Transverse colon (tissue), 4 donors: ENCODE measurements at regions not wholly inside any gene's neighbourhood (a gene's known extent, or its start where the extent isn't known, plus 50 kb on each side); places are given as distances from the start of the nearest gene placed in this dataset.
"Not testable (repeated sequence)": the region's sequence is repeated elsewhere in the genome, so short reads cannot be mapped to it uniquely, and the experiment has no call there.

ENCODE experiments used
- DNase-seq: peaks from one replicate; pipeline ENCODE4 v3.0.0-alpha.2; 2019
- H3K27ac ChIP-seq, 4 donors: fragments of 200-600 bp; sonication (generic); 2 replicates each; pipeline ENCODE4 v1.5.1; 2016 to 2018; ENCODE audit warnings: inconsistent platforms in 4 of 4
- H3K27me3 ChIP-seq: fragments of 200-600 bp; sonication (generic); 2 replicates; pipeline ENCODE4 v1.5.1; 2017; ENCODE audit warnings: inconsistent platforms
- H3K36me3 ChIP-seq, 4 donors: fragments of 200-600 bp; sonication (generic); 2 replicates each; pipeline ENCODE4 v1.5.1; 2017 to 2019; ENCODE audit warnings: inconsistent platforms in 4 of 4
- H3K4me1 ChIP-seq, 4 donors: fragments of 200-600 bp; sonication (generic); 2 replicates each; pipeline ENCODE4 v1.5.1; 2017 to 2020; ENCODE audit warnings: inconsistent platforms in 4 of 4
- H3K4me3 ChIP-seq, 4 donors: fragments of 200-600 bp; sonication (generic); 1 replicate in 1 of 4; 2 replicates in 3 of 4; pipeline versions ENCODE4 v1.5.1 to v1.6.1; 2017 to 2019; ENCODE audit warnings: inconsistent platforms in 4 of 4
- H3K9me3 ChIP-seq, 2 donors: fragments of 200-600 bp; sonication (generic); 2 replicates each; pipeline ENCODE4 v1.5.1; 2017 to 2019; ENCODE audit warnings: inconsistent platforms in 2 of 2
- EP300 ChIP-seq: sonication (generic); formaldehyde crosslinking; IDR thresholded peaks from one replicate; pipeline ENCODE4 v1.6.1; 2017; ENCODE audit warnings: antibody characterized with exemption, low read depth
- POLR2A ChIP-seq: fragments of 450-650 bp; IDR thresholded peaks from one replicate; pipeline ENCODE4 v1.6.1; 2016; ENCODE audit warnings: antibody characterized with exemption, mild to moderate bottlenecking, moderate library complexity
- POLR2AphosphoS5 ChIP-seq, 3 donors: sonication (generic); formaldehyde crosslinking; IDR thresholded peaks; one replicate each; pipeline ENCODE4 v1.6.1; 2016; ENCODE audit warnings: antibody characterized with exemption in 3 of 3
- WGBS, 2 donors: methylation state at CpG; one replicate each; pipeline ENCODE4 v1.1.5; 2018; ENCODE audit warnings: low coverage in 1 of 2; 5-methylcytosine and 5-hydroxymethylcytosine counted together
- in situ Hi-C, 4 donors: fragments of 200-750 bp; cut with MboI; loops; one replicate each; pipeline versions ENCODE4 v1.15.0 to v1.15.1; 2017; ENCODE audit warnings: low sequenced_read_pairs in 3 of 4, low pct_ligation_motif_present in 1 of 4, low pct_unique_long_range_greater_than_20kb in 1 of 4
- intact Hi-C: fragments of 100-400 bp; cut with DNase I; formaldehyde crosslinking; loops from one replicate; pipeline ENCODE4 v1.15.1; 2023; ENCODE audit warnings: low total_unique reads
- TF ChIP-seq, protein P1 (sequence below), 5 experiments: fragments of 200-600 bp in 3 of 5; fragments of 450-650 bp in 2 of 5; sonication (generic) in 3 of 5; IDR thresholded peaks; 1 replicate in 2 of 5; 2 replicates in 3 of 5; pipeline ENCODE4 v1.5.1; 2016 to 2017; ENCODE audit warnings: antibody characterized with exemption in 5 of 5, inconsistent platforms in 3 of 5, mild to moderate bottlenecking in 2 of 5, moderate library complexity in 1 of 5

DNA sequence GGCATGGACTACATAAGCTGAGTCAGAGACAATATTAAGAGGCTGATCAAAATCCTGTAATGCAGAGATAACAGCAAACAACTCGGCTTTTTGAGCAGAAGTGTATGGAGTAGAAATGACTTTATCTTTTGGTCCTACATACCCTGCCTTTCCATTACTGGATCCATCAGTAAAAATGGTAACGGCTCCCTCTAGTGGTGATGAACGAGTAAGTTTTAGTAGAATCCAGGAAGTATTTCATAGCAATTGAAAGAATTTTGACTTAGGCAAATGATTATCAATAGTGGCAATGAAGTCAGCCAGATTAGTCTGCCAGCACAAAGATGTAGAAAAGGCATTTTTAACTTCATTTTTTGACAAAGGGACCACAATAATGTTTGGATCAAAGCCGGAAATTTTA, 190.8 kb upstream of the RAI14 start:
- H3K27me3 ChIP-seq, H3K36me3 ChIP-seq, H3K27ac ChIP-seq, H3K4me3 ChIP-seq, H3K9me3 ChIP-seq, DNase-seq, intact Hi-C loops, H3K4me1 ChIP-seq: not testable (repeated sequence)
- 4 to 10% methylated on average over 3 to 4 of the region's 4 CpGs for WGBS, 2 donors
- in situ Hi-C loops: loop anchor here (10.0 to 25.0 kb wide), 4 partner anchors 453 to 1028 kb away; partner anchors contain the start of genes AMACR (in 1 of the 4), SLC45A2 (in 1 of the 4) and TARS1 (in 1 of the 4)
- TF ChIP-seq, protein P1, sequence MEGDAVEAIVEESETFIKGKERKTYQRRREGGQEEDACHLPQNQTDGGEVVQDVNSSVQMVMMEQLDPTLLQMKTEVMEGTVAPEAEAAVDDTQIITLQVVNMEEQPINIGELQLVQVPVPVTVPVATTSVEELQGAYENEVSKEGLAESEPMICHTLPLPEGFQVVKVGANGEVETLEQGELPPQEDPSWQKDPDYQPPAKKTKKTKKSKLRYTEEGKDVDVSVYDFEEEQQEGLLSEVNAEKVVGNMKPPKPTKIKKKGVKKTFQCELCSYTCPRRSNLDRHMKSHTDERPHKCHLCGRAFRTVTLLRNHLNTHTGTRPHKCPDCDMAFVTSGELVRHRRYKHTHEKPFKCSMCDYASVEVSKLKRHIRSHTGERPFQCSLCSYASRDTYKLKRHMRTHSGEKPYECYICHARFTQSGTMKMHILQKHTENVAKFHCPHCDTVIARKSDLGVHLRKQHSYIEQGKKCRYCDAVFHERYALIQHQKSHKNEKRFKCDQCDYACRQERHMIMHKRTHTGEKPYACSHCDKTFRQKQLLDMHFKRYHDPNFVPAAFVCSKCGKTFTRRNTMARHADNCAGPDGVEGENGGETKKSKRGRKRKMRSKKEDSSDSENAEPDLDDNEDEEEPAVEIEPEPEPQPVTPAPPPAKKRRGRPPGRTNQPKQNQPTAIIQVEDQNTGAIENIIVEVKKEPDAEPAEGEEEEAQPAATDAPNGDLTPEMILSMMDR (IDR thresholded peaks at IDR 0.05): peak in 3 of 5 experiments; percentile 32 to 43 (median 35)

DNA sequence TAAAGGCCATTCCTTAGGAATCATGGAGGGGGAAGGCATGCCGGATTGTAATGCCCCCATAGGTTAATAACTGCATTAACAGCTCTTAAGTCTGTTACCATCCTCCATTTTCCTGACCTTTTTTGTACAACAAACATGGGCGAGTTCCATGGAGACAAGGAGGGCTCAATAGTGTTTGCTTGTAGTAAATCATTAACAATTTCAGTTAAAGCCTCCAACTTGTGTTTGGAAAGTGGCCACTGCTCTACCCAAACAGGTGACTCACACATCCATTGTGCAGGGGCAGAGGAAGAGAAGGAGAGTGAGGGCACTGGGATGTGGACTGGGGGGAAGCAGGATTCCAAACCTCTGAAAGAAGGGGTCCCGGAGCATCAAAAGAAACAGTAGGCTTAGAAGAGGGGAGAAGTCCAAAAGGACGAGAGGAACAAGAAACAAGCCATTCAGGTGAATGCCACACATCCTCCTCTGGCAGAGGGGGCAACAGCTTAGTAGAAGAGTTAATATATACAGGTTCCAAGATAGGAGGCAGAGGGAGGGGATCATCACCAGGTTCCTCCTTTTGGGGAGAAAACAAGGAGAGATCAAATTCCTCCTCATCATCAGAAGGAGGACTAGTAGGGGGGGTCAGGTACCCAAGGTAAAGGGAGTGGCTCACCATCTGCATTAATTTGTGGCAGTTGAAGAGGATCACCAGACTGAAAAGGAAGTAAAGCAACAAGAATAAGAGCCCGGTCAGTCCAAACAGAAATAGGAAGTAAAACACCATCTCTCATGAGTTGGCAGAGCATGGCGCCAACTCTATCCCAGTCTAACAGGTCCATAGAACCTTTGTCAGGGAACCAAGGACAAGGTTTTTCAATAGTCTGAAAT, 189.4 kb upstream of the RAI14 start:
- H3K4me3 ChIP-seq, H3K27me3 ChIP-seq, H3K4me1 ChIP-seq, H3K36me3 ChIP-seq, H3K9me3 ChIP-seq, intact Hi-C loops: not testable (repeated sequence)
- WGBS, 2 donors: 46 to 52% methylated on average over 3 to 6 of the region's 6 CpGs
- peak overlapping the region; percentile 53 to 73 (median 64) for H3K27ac ChIP-seq
- peak; percentile 51 for DNase-seq
- in situ Hi-C loops: loop anchor here (10.0 to 25.0 kb wide), 4 partner anchors 454 to 1029 kb away; partner anchors contain the start of genes AMACR (in 1 of the 4), SLC45A2 (in 1 of the 4) and TARS1 (in 1 of the 4)

DNA sequence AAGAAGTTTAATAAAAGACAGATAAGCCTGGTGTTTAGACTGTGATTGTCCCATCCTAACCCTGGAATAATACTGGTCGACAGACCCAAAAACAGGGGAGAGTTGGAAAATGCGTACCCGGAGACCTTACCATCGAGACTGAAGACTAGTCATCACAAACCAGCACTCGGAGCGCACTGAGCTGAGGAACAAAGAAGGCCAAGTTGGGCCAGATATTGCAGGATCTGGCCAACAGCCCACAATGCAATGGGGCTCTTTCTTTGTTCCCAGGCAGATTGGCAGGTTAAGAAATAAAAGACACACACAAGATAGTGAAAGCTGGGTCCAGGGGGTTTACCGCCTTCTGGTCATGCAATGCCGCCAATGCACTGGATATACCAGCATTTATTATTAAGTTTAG, 188.7 kb upstream of the RAI14 start:
- Histone ChIP-seq H3K27me3 (no peaks in the 10 kb centered on the region), H3K9me3 (no peaks in the 10 kb centered on the region), H3K27ac (peak overlapping the region; percentile 48 to 73 (median 60)), H3K4me3 (no peak overlapping the region), H3K36me3 (no peaks in the 10 kb centered on the region), H3K4me1 (peaks cover 0 to 3% (median 0%) of the 10 kb centered on the region in 4 donors)
- in situ Hi-C loops (loop anchor here (10.0 to 25.0 kb wide), 4 partner anchors 455 to 1030 kb away; partner anchors contain the start of genes AMACR (in 1 of the 4), SLC45A2 (in 1 of the 4) and TARS1 (in 1 of the 4)), intact Hi-C loops (no loop called here)
- WGBS, 2 donors: 87 to 90% methylated on average over 6 to 8 of the region's 8 CpGs
- no peak for TF ChIP-seq EP300
- TF ChIP-seq POLR2A: no peak
- TF ChIP-seq POLR2AphosphoS5 (IDR thresholded peaks at IDR 0.05): no peak
- TF ChIP-seq, protein P1 (IDR thresholded peaks at IDR 0.05): no peak
- DNase-seq: no peak

DNA sequence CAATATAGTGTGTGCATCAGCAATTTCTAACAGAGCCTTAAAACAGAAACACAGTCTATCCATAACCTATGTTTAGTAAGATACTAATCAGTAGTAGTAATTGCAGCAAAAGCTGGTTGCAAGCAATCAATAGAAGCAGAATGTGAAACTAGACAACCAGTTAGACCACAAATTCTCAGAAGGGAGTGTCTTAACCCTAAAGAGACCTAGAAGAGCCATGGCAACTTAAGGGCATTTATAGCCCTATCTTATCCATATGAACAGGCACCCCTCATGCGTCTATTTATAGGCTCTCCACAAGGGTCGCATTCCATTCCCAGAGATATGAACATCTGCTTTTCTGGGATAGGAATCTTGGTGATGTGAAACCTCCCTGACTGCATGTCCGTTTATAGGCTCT, 188.1 kb upstream of the RAI14 start:
- H3K27ac ChIP-seq: peak overlapping the region in 1 of 4 donors; percentile 68
- H3K9me3 ChIP-seq, intact Hi-C loops, H3K4me3 ChIP-seq, DNase-seq, H3K4me1 ChIP-seq, H3K36me3 ChIP-seq, H3K27me3 ChIP-seq: not testable (repeated sequence)
- 20 to 62% methylated on average over 1 to 3 of the region's 3 CpGs for WGBS, 2 donors
- in situ Hi-C loops: loop anchor here (10.0 to 25.0 kb wide), 4 partner anchors 456 to 1031 kb away; partner anchors contain the start of genes AMACR (in 1 of the 4), SLC45A2 (in 1 of the 4) and TARS1 (in 1 of the 4)

DNA sequence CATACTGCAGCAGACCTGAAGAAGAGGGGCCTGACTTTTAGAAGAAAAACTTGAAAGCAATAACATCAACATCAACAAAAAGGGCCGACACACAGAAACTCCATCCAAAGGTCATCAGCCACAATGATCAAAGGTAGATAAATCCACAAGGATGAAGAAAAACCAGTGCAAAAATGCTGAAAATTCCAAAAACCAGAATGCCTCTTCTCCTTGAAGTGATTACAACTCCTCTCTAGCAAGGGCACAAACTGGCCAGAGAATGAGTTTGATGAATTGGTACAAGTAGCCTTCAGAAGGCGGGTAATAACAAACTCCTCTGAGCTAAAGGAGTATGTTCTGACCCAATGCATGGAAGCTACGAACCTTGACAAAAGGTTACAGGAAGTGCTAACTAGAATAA, 186.2 kb upstream of the RAI14 start:
- H3K27ac ChIP-seq: no peak overlapping the region
- intact Hi-C loops: no loop called here
- in situ Hi-C loops: loop anchor here (10.0 to 25.0 kb wide), 4 partner anchors 458 to 1033 kb away; partner anchors contain the start of genes AMACR (in 1 of the 4), SLC45A2 (in 1 of the 4) and TARS1 (in 1 of the 4)
- TF ChIP-seq, protein P1 (IDR thresholded peaks at IDR 0.05): no peak
- TF ChIP-seq EP300 (no peak), POLR2A (no peak), POLR2AphosphoS5 (IDR thresholded peaks at IDR 0.05) (no peak)
- 59 to 86% methylated on average over 3 of the region's 3 CpGs for WGBS, 2 donors
- H3K4me3 ChIP-seq: no peak overlapping the region
- no peak for DNase-seq
- H3K4me1 ChIP-seq: peaks cover 0 to 3% (median 0%) of the 10 kb centered on the region in 4 donors
- H3K9me3 ChIP-seq: no peaks in the 10 kb centered on the region
- no peaks in the 10 kb centered on the region for H3K27me3 ChIP-seq
- no peaks in the 10 kb centered on the region for H3K36me3 ChIP-seq
